Anterior cingulate cortex (tissue), 58 donors: ENCODE measurements at regions not wholly inside any gene's neighbourhood (a gene's known extent, or its start where the extent isn't known, plus 50 kb on each side); places are given as distances from the start of the nearest gene placed in this dataset.

Source experiments
- DNase-seq, 58 donors: peaks; one replicate each; lab custom pipeline; 2025; lab: John Stamatoyannopoulos, UW

DNA sequence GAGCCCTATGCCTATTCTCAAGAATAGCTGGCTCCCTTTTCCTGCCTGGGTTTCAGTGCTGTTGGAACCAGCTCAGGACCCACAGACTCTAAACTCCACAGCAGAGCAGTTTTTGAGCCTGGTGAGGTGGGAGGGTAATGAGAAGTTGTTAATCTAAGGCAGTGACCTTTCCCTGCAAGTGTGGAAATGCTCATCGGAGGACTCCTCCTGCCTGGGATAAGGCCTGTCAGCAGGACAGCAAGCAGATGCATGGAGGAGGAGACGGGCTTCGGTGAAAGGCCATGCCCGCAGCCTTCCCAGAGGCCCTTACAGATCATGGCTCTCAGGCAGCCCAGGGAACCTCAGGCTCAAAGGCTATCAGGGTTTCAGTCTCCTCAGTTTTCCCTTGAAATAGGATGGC, 70.0 kb upstream of the SHISA3 start:
- no peak for DNase-seq

DNA sequence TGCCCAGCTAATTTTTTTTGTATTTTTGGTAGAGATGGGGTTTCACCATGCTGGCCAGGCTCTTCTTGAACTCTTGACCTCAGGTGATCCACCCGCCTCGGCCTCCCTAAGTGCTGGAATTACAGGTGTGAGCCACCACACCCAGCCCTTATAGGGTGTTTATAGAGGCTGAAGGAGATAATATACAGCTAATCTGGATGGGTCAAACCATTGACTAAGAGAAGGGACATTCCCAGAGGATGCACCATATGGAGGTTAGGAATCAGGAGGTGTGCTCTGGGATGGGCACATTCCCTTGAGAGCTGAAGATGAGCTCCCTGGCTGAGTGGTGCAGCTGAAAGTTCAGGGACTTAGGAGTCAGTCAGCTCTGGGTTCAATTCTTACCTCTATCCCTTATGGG, 68.3 kb upstream of the SHISA3 start:
- no peak for DNase-seq

DNA sequence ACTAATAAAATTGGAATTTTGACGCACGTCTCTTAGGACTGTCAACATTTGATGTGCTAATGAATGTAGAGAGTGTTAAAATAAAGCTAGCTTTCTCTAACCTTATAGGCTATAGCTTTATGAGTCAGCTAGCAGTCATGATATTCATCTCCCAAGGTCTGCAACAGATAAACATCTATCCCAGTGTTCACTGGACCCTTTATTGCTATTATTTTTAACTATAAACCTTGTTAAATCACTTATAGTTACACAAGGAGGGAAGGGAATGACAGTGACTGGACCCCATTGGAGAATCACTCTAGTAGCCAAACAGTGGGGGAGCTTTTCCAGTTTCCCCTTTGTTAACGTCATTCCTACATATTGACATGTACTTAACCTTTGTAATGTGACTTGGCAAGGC, 67.9 kb upstream of the SHISA3 start:
- DNase-seq, result no peak

DNA sequence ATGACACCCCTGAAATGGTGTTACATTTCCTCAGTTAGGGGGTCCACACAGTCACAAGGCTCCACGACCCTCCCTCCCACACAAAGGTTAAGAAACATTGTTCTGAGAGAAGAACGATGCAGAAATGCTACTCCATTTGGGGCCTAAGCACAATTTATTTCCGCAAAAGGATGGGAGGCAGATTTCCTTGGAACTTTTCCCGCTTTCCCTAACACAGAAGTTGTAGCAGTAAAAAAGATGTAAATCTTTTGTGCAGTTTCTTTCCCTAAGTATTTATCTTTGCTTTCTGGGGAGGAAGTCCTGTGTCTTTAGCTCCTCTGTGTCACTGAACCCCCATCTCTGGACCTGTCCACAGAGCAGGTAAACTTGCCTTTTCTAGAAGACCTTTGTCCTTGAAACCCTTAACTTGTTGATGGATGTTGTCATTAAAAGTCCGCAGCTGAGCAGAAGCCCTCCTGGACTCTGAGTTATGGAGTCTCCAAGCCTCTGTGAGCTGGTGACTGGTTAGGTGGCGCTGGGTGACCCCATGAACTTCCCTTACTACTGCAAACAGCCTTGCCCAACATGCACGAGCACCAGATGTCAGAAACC, 67.2 kb upstream of the SHISA3 start:
- DNase-seq, result no peak

DNA sequence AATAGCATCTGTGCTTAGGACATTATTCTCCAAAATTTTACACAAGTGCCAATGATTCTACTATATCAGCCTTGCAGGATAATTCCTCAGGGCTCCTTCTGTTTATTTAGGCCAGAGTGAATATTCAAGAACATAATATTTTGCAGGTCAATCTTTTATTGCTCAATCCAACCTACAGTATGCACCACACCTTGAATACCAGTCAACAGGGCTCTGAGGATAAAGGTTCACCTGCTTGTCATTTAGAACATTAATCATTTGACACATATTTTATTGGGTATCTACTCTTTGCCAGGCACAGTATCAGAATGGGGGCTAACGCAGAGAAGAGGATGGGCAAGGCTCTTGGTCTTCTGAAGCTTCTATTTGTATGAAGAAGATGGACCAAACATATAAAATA, 66.2 kb upstream of the SHISA3 start:
- no peak for DNase-seq

DNA sequence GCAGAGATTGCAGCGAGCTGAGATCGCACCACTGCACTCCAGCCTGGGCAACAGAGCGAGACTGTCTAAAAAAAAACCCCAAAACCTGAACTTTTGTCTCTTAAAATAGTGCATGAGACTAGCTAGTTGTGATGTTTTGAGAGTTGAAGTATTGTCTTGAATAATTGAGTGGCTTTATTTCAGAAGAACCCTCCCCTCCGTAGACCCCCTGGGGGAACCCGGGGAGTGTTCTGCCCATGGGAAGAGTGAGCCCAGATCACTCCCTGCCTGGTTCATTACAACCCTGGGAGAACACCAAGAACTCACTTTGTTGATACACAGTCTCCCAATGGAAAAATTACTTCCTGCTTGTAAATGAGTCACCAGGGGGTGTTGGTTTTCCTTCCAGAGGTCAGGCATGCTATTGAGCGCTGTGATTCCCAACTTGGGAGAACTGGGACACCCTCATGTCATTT, 65.3 kb upstream of the SHISA3 start:
- no peak for DNase-seq

DNA sequence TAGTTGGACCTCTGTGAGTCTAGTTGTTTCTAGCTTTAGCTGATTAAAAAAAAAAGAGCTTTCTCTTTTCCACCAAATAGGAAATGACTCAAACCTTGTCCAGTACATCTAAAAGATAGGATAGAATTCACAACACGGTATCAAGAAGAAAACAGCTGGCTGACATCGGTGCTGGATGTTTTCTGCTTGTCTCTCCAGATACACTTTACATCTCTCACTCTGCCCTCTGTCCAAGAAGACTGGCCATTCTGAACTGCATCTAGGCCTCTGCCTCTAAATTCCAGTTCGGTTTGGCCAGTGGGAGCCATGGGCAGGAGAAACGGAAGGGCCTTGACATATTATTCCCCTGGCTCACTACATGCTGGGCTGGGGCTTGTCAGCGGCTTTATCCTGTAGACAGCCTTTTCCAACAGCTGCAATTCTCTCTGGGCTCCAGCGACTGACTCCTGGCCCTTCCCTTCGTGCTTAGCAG, 57.3 kb upstream of the SHISA3 start:
- DNase-seq, result no peak

DNA sequence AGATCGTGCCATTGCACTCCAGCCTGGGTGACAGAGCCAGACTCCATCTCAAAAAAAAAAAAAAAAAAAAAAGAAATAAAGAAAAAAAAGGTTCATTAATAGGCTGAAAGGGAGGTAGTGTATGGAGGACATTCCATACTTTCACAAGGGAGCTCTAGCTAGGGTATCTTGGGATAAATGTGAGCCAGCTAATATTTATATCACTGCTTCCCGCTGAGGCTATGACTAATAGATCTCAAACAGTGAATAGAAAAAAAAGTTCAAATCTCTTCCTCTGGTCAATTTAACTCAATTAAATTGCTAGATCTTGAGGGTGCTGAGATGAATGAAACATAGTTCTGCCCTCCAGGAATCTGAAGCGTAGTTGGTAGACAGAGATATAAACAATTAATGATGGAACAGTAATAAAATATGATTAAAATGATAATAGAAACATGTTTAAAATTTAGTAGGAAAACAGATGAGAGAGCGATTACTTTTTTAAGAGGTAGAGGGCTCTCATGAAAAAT, 55.7 kb upstream of the SHISA3 start:
- DNase-seq, result no peak

DNA sequence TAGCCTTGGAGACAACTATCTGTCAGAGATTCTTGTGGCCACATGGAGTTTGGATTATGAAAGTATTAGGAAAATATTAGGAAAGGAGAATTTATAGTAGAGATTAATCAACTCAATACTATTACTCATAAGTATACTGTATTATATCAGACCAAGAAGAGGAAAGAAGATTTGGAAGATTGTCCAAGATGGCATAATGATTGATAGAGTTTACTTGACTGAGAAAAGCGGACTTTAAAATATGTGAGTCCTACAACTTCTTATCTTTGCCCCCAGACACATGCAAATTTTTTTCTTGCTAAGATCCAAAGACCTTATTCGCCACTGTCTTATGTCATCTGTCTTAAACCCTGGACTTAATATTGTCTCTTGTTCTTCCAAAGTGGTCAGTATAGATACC, 54.8 kb upstream of the SHISA3 start:
- DNase-seq, result no peak

DNA sequence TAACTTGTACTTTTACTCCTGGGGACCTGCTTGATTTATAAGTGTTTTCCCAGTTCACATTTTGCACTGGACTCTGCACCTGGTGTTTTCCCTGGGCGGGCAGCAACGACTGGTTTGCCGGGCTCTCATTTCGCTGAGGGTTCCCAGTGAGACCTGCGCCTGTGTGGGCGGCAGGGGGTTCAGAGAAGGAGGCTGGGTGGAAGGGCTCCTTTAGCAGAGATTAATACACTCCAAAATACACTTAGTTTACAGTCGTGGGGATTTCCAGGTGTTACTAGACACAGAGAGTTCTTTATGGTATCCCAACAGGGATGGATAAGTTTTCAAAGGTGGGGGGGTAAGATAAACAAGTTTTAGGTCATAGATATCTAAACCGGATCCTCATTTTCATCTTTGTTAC, 53.0 kb upstream of the SHISA3 start:
- no peak for DNase-seq

DNA sequence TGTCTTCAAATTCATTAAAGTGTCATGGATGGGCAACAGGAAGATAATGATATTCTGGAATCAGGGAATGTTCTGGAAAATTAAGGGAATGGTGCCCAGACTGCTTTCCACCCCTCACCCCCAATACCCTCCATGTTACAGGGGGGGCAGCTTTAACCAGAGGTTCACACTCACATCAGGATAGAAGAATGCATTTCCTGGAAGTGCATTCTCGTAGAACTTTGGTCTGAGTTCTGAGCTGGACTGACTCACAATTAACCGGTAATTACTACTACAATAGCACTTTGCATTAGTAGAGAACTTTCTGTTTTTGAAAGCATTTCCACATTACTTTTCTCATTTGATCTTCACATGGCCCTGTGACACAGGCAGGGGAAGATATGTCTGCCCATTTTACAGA, 52.5 kb upstream of the SHISA3 start:
- DNase-seq, result no peak

DNA sequence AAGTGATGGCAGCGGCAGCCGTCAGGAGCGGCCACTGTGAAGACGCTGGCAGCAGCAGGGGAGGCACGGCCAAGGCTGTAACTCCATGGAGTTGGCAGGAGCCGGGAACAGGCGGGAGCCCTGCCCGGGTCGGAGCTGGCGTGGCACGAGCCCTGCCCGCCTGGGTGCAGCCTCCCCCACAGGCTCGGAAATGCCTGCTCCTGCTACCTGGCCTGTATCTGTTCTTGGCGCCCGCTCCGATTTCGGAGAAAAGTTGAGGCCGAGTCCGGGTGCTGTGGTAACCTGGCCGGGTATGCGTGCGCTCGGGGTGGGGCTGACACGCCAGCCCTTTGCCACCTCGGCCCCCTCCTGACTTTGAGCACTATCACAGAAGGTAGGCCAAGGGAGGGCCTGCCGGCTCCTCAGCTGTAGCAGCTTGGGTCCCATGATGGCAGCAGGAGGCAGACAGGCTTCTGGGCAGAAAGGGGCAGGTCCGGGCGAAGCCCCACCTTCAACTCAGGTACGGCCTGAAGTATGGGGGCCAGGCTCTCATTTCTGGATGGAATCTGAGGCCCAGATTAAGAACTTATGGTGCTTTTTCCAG, 51.2 kb upstream of the SHISA3 start:
- no peak for DNase-seq

DNA sequence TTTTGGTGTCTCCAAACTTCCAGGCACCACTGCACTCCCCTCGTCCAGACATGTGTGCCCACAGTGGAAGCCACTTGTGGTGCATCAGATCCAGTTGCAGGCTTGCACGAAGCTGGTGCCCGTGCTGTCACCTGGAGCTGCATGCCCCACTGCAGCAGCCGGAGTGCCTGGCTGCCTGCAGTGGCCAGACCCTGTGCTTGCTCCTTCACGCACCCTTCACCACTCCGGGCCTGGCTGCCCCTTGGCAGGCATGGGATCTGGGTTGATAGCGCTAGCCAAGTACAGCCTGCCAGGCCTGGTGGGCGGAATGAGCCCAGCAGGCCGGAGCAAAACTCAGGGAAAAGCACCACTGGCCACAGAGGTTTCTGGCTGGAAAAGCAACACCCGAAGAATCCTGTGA, 50.2 kb upstream of the SHISA3 start:
- DNase-seq, result no peak
